GM13977 (cell line): ENCODE measurements at regions not wholly inside any gene's neighbourhood (a gene's known extent, or its start where the extent isn't known, plus 50 kb on each side); places are given as distances from the start of the nearest gene placed in this dataset.
A peak's percentile ranks its signal among the peaks of the same experiment; 100 is the strongest.

ENCODE experiments used
- DNase-seq: peaks from one replicate; pipeline ENCODE4 v3.0.0; 2012; ENCODE audit warnings: low spot score
- CTCF ChIP-seq: IDR thresholded peaks from 2 replicates; pipeline ENCODE4 v1.5.1; 2012; ENCODE audit warnings: mild to moderate bottlenecking, control low read depth; ENCODE audit not compliant: insufficient read depth; ENCODE audit errors: extremely low read depth, missing control alignments
- in situ Hi-C: fragments of 300-500 bp; cut with MboI; formaldehyde crosslinking; loops from one replicate; pipeline ENCODE4 v1.12.0; 2022; ENCODE audit warnings: low sequenced_read_pairs, low pct_unique_long_range_greater_than_20kb, mixed read lengths, inconsistent platforms; ENCODE audit not compliant: unreplicated experiment

GRCh38 chr6:130524552-130524951 lies 158.7 kb downstream of the TMEM200A start:
- in situ Hi-C loops = no loop called here
- DNase-seq = no peak
- TF ChIP-seq CTCF = no peak

GRCh38 chr6:130525408-130525807 lies 159.6 kb downstream of the TMEM200A start:
- DNase-seq = peak; percentile 19
- in situ Hi-C loops = no loop called here
- no peak for TF ChIP-seq CTCF

GRCh38 chr6:130526466-130526865 lies 160.6 kb downstream of the TMEM200A start:
- TF ChIP-seq CTCF = no peak
- in situ Hi-C loops = no loop called here
- DNase-seq = no peak

GRCh38 chr6:130527173-130527572 lies 161.4 kb downstream of the TMEM200A start:
- in situ Hi-C loops = no loop called here
- no peak for TF ChIP-seq CTCF
- DNase-seq = no peak

- in situ Hi-C loops = no loop called here
- no peak for TF ChIP-seq CTCF
- no peak for DNase-seq
These were observed 163.8 kb downstream of the TMEM200A start for GRCh38 chr6:130529569-130530149.

- in situ Hi-C loops = no loop called here
- no peak for DNase-seq
- TF ChIP-seq CTCF = no peak
These were observed 168.8 kb downstream of the TMEM200A start for GRCh38 chr6:130534627-130535026.

GRCh38 chr6:130535242-130535641 lies 169.4 kb downstream of the TMEM200A start:
- TF ChIP-seq CTCF = no peak
- DNase-seq = no peak
- in situ Hi-C loops = no loop called here
